PC-3 (cell line): ENCODE measurements at regions not wholly inside any gene's neighbourhood (a gene's known extent, or its start where the extent isn't known, plus 50 kb on each side); places are given as distances from the start of the nearest gene placed in this dataset.

Experiments used
- EZH2 ChIP-seq: fragments of 300-600 bp; sonication (generic); IDR thresholded peaks from one replicate; pipeline ENCODE4 v1.6.1; 2017; ENCODE audit warnings: antibody characterized with exemption, mild to moderate bottlenecking, low read length; ENCODE audit not compliant: unreplicated experiment
- EZH2phosphoT487 ChIP-seq: fragments of 300-600 bp; sonication (generic); IDR thresholded peaks from 2 replicates; pipeline ENCODE4 v1.6.1; 2018; ENCODE audit warnings: mild to moderate bottlenecking, antibody characterized with exemption, low read length, borderline replicate concordance
- TF ChIP-seq, protein P1 (sequence below): fragments of 300-600 bp; sonication (generic); conservative IDR thresholded peaks from 2 replicates; pipeline ENCODE4 v1.5.1; 2017; ENCODE audit warnings: antibody characterized with exemption, low read depth, mild to moderate bottlenecking, low read length

DNA sequence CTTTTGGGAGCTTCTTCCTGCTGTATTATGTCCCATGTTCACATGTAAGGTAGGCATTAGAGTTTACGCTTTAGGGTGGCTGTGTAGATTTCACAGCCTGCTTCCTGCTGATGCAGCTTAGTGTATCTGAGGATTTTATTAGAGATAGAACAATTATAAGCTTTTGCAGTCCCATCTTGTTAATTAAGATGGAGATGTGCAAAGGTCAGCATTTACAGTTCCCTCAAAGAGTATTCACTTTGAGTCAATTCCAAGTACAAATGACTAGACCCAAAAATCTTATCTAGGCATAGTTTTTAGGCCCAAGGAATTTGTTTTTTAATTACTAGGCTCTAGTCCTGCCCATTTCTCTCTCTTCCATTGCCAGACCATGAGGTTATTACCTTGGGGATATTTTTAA, 239.9 kb upstream of the PHF14 start:
- no peak for TF ChIP-seq EZH2
- TF ChIP-seq, protein P1, sequence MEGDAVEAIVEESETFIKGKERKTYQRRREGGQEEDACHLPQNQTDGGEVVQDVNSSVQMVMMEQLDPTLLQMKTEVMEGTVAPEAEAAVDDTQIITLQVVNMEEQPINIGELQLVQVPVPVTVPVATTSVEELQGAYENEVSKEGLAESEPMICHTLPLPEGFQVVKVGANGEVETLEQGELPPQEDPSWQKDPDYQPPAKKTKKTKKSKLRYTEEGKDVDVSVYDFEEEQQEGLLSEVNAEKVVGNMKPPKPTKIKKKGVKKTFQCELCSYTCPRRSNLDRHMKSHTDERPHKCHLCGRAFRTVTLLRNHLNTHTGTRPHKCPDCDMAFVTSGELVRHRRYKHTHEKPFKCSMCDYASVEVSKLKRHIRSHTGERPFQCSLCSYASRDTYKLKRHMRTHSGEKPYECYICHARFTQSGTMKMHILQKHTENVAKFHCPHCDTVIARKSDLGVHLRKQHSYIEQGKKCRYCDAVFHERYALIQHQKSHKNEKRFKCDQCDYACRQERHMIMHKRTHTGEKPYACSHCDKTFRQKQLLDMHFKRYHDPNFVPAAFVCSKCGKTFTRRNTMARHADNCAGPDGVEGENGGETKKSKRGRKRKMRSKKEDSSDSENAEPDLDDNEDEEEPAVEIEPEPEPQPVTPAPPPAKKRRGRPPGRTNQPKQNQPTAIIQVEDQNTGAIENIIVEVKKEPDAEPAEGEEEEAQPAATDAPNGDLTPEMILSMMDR, result no peak
- TF ChIP-seq EZH2phosphoT487, result no peak
